ENCODE measurements at regions not wholly inside any gene's neighbourhood (a gene's known extent, or its start where the extent isn't known, plus 50 kb on each side); places are given as distances from the start of the nearest gene placed in this dataset.
"Not testable (repeated sequence)": the region's sequence is repeated elsewhere in the genome, so short reads cannot be mapped to it uniquely, and the experiment has no call there.

- Histone ChIP-seq H3K27me3 (no peaks in the 10 kb centered on the region), H3K4me1 (no peaks in the 10 kb centered on the region), H3K36me3 (no peaks in the 10 kb centered on the region), H3K9me3 (no peaks in the 10 kb centered on the region), H3K4me3 (ENCODE audit: low read depth, low read length) (no peak overlapping the region)
- no peak for DNase-seq
- TF ChIP-seq CTCF (IDR thresholded peaks at IDR 0.05; ENCODE audit: low read depth, low read length), result no peak
These were observed 673.2 kb downstream of the XPNPEP1 start for GRCh38 chr10:109250152-109250551.

GRCh38 chr10:109247814-109248213 is 675.5 kb downstream of the XPNPEP1 start:
- no peaks in the 10 kb centered on the region for H3K4me1 ChIP-seq
- H3K36me3 ChIP-seq, result no peaks in the 10 kb centered on the region
- H3K9me3 ChIP-seq, result no peaks in the 10 kb centered on the region
- no peak for DNase-seq
- TF ChIP-seq CTCF (IDR thresholded peaks at IDR 0.05; ENCODE audit: low read depth, low read length), result no peak
- H3K27me3 ChIP-seq, result no peaks in the 10 kb centered on the region
- H3K4me3 ChIP-seq (ENCODE audit: low read depth, low read length), result no peak overlapping the region

GRCh38 chr10:109245821-109246220 is 677.5 kb downstream of the XPNPEP1 start:
- H3K27me3 ChIP-seq, result no peaks in the 10 kb centered on the region
- no peaks in the 10 kb centered on the region for H3K9me3 ChIP-seq
- no peaks in the 10 kb centered on the region for H3K4me1 ChIP-seq
- no peaks in the 10 kb centered on the region for H3K36me3 ChIP-seq
- TF ChIP-seq CTCF (IDR thresholded peaks at IDR 0.05; ENCODE audit: low read depth, low read length), result no peak
- H3K4me3 ChIP-seq (ENCODE audit: low read depth, low read length), result no peak overlapping the region
- DNase-seq, result no peak

GRCh38 chr10:109239371-109239770 is 683.9 kb downstream of the XPNPEP1 start:
- DNase-seq, result no peak
- TF ChIP-seq CTCF (IDR thresholded peaks at IDR 0.05; ENCODE audit: low read depth, low read length), result no peak
- Histone ChIP-seq H3K4me3 (ENCODE audit: low read depth, low read length) (no peak overlapping the region), H3K4me1 (no peaks in the 10 kb centered on the region), H3K9me3 (no peaks in the 10 kb centered on the region), H3K36me3 (no peaks in the 10 kb centered on the region), H3K27me3 (no peaks in the 10 kb centered on the region)

GRCh38 chr10:109237682-109238081 is 685.6 kb downstream of the XPNPEP1 start:
- DNase-seq, result no peak
- TF ChIP-seq CTCF (IDR thresholded peaks at IDR 0.05; ENCODE audit: low read depth, low read length), result no peak
- Histone ChIP-seq H3K36me3 (no peaks in the 10 kb centered on the region), H3K27me3 (no peaks in the 10 kb centered on the region), H3K4me1 (no peaks in the 10 kb centered on the region), H3K4me3 (ENCODE audit: low read depth, low read length) (no peak overlapping the region), H3K9me3 (no peaks in the 10 kb centered on the region)

- H3K4me3 ChIP-seq (ENCODE audit: low read depth, low read length), result no peak overlapping the region
- H3K36me3 ChIP-seq, result no peaks in the 10 kb centered on the region
- no peak for DNase-seq
- no peaks in the 10 kb centered on the region for H3K27me3 ChIP-seq
- no peaks in the 10 kb centered on the region for H3K4me1 ChIP-seq
- H3K9me3 ChIP-seq, result no peaks in the 10 kb centered on the region
- TF ChIP-seq CTCF (IDR thresholded peaks at IDR 0.05; ENCODE audit: low read depth, low read length), result no peak
These were observed 686.3 kb downstream of the XPNPEP1 start for GRCh38 chr10:109237050-109237449.

GRCh38 chr10:109223533-109223932 is 699.8 kb downstream of the XPNPEP1 start:
- not testable (repeated sequence) for H3K27me3 ChIP-seq; H3K36me3 ChIP-seq; H3K9me3 ChIP-seq; H3K4me3 ChIP-seq (ENCODE audit: low read depth, low read length); DNase-seq; H3K4me1 ChIP-seq
